ENCODE measurements at regions not wholly inside any gene's neighbourhood (a gene's known extent, or its start where the extent isn't known, plus 50 kb on each side); places are given as distances from the start of the nearest gene placed in this dataset.

DNA sequence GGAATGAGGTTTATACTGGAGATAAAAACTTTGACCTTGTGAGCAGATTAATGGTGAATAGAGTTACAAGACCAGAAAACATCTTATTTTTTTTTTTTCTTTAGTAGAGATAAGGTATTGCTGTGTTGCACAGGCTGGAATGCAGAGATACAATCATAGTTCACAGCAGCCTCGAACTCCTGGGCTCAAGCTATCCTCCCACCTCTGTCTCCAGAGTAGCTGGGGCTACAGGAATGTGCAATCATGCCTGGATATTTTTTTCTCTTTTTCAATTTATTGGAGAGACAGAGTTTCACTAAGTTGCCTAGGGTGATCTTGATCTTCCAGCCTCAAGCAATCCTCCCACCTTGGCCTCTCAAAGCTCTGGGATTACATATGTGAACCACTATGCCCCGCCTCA is 2139.1 kb downstream of the PCDH9 start:
- no peak overlapping the region for H3K27ac ChIP-seq (ENCODE audit: insufficient read depth, low read depth, low read length)
- CTCF ChIA-PET, result no interaction called here
- intact Hi-C loops (cut with micrococcal nuclease), result no loop called here

DNA sequence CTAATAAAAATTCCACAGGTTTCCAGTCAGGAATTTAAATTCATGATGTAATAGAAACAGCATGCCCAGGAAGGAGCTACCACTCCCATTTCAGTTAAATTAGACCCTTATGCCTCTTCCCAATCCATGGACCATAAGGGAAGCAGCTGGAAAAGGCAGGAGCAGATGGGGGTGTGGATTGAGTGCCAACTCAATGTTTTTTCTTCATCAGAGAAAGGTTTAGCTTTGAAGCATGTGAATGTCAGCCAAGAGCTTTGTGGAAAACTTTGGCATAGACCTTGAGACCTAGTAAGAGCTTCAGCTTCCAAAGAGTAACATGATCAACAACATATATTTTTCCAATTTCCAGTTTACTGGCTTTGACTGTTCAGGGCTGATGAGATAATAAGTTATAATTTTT is 2139.9 kb downstream of the PCDH9 start:
- FAIRE-seq, result no peak
- H3K9me1 ChIP-seq (replicated peaks; ENCODE audit: control insufficient read depth, extremely low read depth, insufficient read depth, low read length), result no peaks in the 10 kb centered on the region

More for the DNA sequence above, 2139.1 kb downstream of the PCDH9 start:
- BruUV-seq (replicated peaks), result no TSS peak
- H2AFZ ChIP-seq (ENCODE audit: low read depth, low read length), result no peak overlapping the region
- H3K79me2 ChIP-seq (ENCODE audit: control insufficient read depth, insufficient read depth, low read length), result no peaks in the 10 kb centered on the region
- H4K20me1 ChIP-seq (replicated peaks; ENCODE audit: control insufficient read depth, extremely low read depth, insufficient read depth, low read length), result no peaks in the 10 kb centered on the region
- DNase-seq (ENCODE audit: low read depth, low spot score) (no peak), FAIRE-seq (no peak)
- POLR2A ChIA-PET, result no interaction called here
- H3K9me3 ChIP-seq (replicated peaks; ENCODE audit: control insufficient read depth, insufficient read depth, low read length), result no peaks in the 10 kb centered on the region
- dilution Hi-C loops (cut with MboI; ENCODE audit: extremely low pct_ligation_motif_present, low sequenced_read_pairs), result no loop called here
- H3K9ac ChIP-seq (replicated peaks; ENCODE audit: extremely low read depth, insufficient read depth, low read length), result no peak overlapping the region
- H3K4me1 ChIP-seq (ENCODE audit: control insufficient read depth, extremely low read depth, insufficient read depth, low read length), result no peaks in the 10 kb centered on the region
- H3K36me3 ChIP-seq (ENCODE audit: control insufficient read depth in 2 of 2, extremely low read depth in 1 of 2, insufficient read depth in 2 of 2, low read length in 2 of 2), result no peaks in the 10 kb centered on the region
- no peaks in the 10 kb centered on the region for H3K9me1 ChIP-seq (replicated peaks; ENCODE audit: control insufficient read depth, extremely low read depth, insufficient read depth, low read length)
- TF ChIP-seq JUN (IDR thresholded peaks at IDR 0.05; ENCODE audit: borderline replicate concordance, insufficient read depth, insufficient read length, low read depth), result no peak
- no peaks in the 10 kb centered on the region for H3K27me3 ChIP-seq (ENCODE audit: control insufficient read depth in 2 of 2, insufficient read depth in 2 of 2, low read length in 2 of 2)
- H3K4me3 ChIP-seq (replicated peaks in 1 of 3; ENCODE audit: insufficient read depth in 1 of 3, low read depth in 1 of 3, low read length in 3 of 3), result no peak overlapping the region
- H3K4me2 ChIP-seq (ENCODE audit: insufficient read depth, low read length), result no peak overlapping the region

More for the DNA sequence above, 2139.9 kb downstream of the PCDH9 start:
- POLR2A ChIA-PET, result no interaction called here
- Histone ChIP-seq H3K36me3 (ENCODE audit: control insufficient read depth in 2 of 2, extremely low read depth in 1 of 2, insufficient read depth in 2 of 2, low read length in 2 of 2) (no peaks in the 10 kb centered on the region), H3K4me3 (replicated peaks in 1 of 3; ENCODE audit: insufficient read depth in 1 of 3, low read depth in 1 of 3, low read length in 3 of 3) (no peak overlapping the region), H3K9ac (replicated peaks; ENCODE audit: extremely low read depth, insufficient read depth, low read length) (no peak overlapping the region), H4K20me1 (replicated peaks; ENCODE audit: control insufficient read depth, extremely low read depth, insufficient read depth, low read length) (no peaks in the 10 kb centered on the region), H3K27me3 (ENCODE audit: control insufficient read depth in 2 of 2, insufficient read depth in 2 of 2, low read length in 2 of 2) (no peaks in the 10 kb centered on the region), H3K27ac (ENCODE audit: insufficient read depth, low read depth, low read length) (no peak overlapping the region), H3K4me2 (ENCODE audit: insufficient read depth, low read length) (no peak overlapping the region), H3K4me1 (ENCODE audit: control insufficient read depth, extremely low read depth, insufficient read depth, low read length) (no peaks in the 10 kb centered on the region), H3K79me2 (ENCODE audit: control insufficient read depth, insufficient read depth, low read length) (no peaks in the 10 kb centered on the region), H3K9me3 (replicated peaks; ENCODE audit: control insufficient read depth, insufficient read depth, low read length) (no peaks in the 10 kb centered on the region), H2AFZ (ENCODE audit: low read depth, low read length) (no peak overlapping the region)
- intact Hi-C loops (cut with micrococcal nuclease) (no loop called here), dilution Hi-C loops (cut with MboI; ENCODE audit: extremely low pct_ligation_motif_present, low sequenced_read_pairs) (no loop called here)
- DNase-seq (ENCODE audit: low read depth, low spot score), result no peak
- no TSS peak for BruUV-seq (replicated peaks)
- CTCF ChIA-PET, result no interaction called here
- TF ChIP-seq POLR2AphosphoS5 (IDR thresholded peaks at IDR 0.05; ENCODE audit: insufficient read depth, low read depth, low read length), result no peak
- TF ChIP-seq POLR2A (IDR thresholded peaks at IDR 0.05; ENCODE audit: low read depth, low read length), result no peak
- TF ChIP-seq JUN (IDR thresholded peaks at IDR 0.05; ENCODE audit: borderline replicate concordance, insufficient read depth, insufficient read length, low read depth), result no peak
- TF ChIP-seq MYC (IDR thresholded peaks at IDR 0.05; ENCODE audit: low read depth, low read length), result no peak

All from endothelial cell of umbilical vein (primary cell).